Heart right ventricle (tissue), 16 donors: ENCODE measurements at regions not wholly inside any gene's neighbourhood (a gene's known extent, or its start where the extent isn't known, plus 50 kb on each side); places are given as distances from the start of the nearest gene placed in this dataset.

Experiments used
- ATAC-seq, 8 donors: fragments of 200-7000 bp; cut with Tn5 transposase; one replicate each; pipeline ENCODE4 v1.9.1; 2020; ENCODE audit warnings: mild to moderate bottlenecking in 8 of 8, moderate library complexity in 8 of 8, moderate number of reproducible peaks in 1 of 8
- DNase-seq, 2 donors: peaks; one replicate each; pipeline ENCODE4 v3.0.0-alpha.2; 2020
- H3K27ac ChIP-seq, 10 donors: fragments of 200-600 bp; sonication (generic) in 2 of 10; one replicate each; pipeline versions ENCODE4 v1.5.0 to v1.8.0; 2020 to 2022; ENCODE audit warnings: mild to moderate bottlenecking in 3 of 10
- H3K27me3 ChIP-seq, 7 donors: fragments of 200-600 bp; one replicate each; pipeline ENCODE4 v1.8.0; 2021 to 2022; ENCODE audit warnings: mild to moderate bottlenecking in 2 of 7
- H3K36me3 ChIP-seq, 9 donors: fragments of 200-600 bp; sonication (generic) in 1 of 9; one replicate each; pipeline versions ENCODE4 v1.5.0 to v1.8.0; 2020 to 2022; ENCODE audit warnings: mild to moderate bottlenecking in 2 of 9
- H3K4me1 ChIP-seq, 9 donors: fragments of 200-600 bp; sonication (generic) in 1 of 9; one replicate each; pipeline versions ENCODE4 v1.5.0 to v1.8.0; 2020 to 2022; ENCODE audit warnings: mild to moderate bottlenecking in 4 of 9
- H3K4me3 ChIP-seq, 10 donors: fragments of 200-600 bp; sonication (generic) in 2 of 10; one replicate each; pipeline versions ENCODE4 v1.5.0 to v1.8.0; 2020 to 2022; ENCODE audit warnings: mild to moderate bottlenecking in 7 of 10, moderate library complexity in 2 of 10
- H3K9me3 ChIP-seq, 11 donors: fragments of 200-600 bp in 10 of 11; sonication (generic) in 2 of 11; one replicate each; pipeline versions ENCODE4 v1.5.0 to v1.8.0; 2013 to 2022; ENCODE audit warnings: mild to moderate bottlenecking in 2 of 11, control low read depth in 1 of 11, moderate library complexity in 1 of 11
- WGBS, 2 donors: extraction: QIAGEN DNeasy Blood & Tissue Kit; methylation state at CpG; one replicate each; pipeline ENCODE4 v1.1.7; 2013; ENCODE audit warnings: inconsistent platforms in 1 of 2; 5-methylcytosine and 5-hydroxymethylcytosine counted together
- intact Hi-C, 10 donors: fragments of 100-400 bp; cut with DNase I; formaldehyde crosslinking; loops; one replicate each; pipeline versions ENCODE4 v1.11.1 to v1.14.2; 2022
- TF ChIP-seq, protein P1 (sequence below), 9 donors: fragments of 200-600 bp; sonication (generic) in 2 of 9; IDR thresholded peaks; one replicate each; pipeline versions ENCODE4 v1.5.0 to v1.8.0; 2021 to 2022; ENCODE audit warnings: antibody characterized with exemption in 9 of 9, mild to moderate bottlenecking in 5 of 9, moderate library complexity in 1 of 9
- donor health status: Arrhythmogenic right ventricular cardiomyopathy.
- donor health status: ischemic (EF 13 %, LVEDD 7.1; RV severe dilation, severe dysfunction).
- donor health status: healthy with polysubstance abuse.
- donor health status: DM: no; HTN: yes; CAD: no.
- donor health status: DM: no; HTN: no; CAD: no.
- donor health status: ischemic (EF 25% LVEDD 6.9; RV normal size, moderate dysfunction).
- donor health status: ischemic (EF 25% LVEDD 5.7; RV mildly dilated, moderate dysfunction).
- donor health status: healthy.
- donor health status: DM: yes; HTN: yes; CAD: no.
- donor health status: Ischemic cardiomyopathy.
- donor health status: ischemic (EF 35%, LVEDD 5.7; RV mildly dilated, moderate dysfunction).
- donor health status: nonischemic (EF 11% LVEDD 7.7; RV severe dilation, severe dysfunction).
- donor health status: DM: yes; HTN: yes; CAD: no.
- donor health status: PGD.
- donor health status: ischemic (EF 29% LVEDD 5.4; RV normal size, mild dysfunction).
- donor health status: nonischemic (EF 23%, LVEDD 6.1; RV moderate dilation, normal function).

DNA sequence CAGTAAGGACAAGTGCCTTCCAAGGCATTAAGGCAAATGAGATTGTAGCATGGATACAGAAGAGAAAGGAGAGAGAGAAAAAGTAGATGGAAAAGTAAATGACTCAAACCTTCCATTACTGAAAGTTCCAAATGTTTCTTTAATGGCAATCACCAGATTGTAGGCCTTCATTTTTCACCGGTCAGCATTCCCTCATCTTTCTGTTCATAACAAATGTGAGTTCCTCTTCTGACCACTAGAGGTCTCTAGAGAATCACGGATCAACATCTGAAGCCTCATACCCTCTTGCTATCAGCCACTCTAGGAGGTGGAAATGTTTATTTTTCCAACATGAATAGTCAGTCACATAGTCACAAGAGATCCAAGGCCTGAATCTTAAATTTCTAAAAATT lies 73.6 kb upstream of the RPS23 start:
- DNase-seq (peak in 1 of 2 donors; percentile 35), ATAC-seq (peak; percentile 52 to 82 (median 70))
- H3K9me3 ChIP-seq: no peaks in the 10 kb centered on the region
- peaks cover 2 to 60% (median 31%) of the 10 kb centered on the region in 9 donors for H3K4me1 ChIP-seq
- H3K27me3 ChIP-seq: no peaks in the 10 kb centered on the region
- peak overlapping the region in 6 of 10 donors; percentile 27 to 76 (median 51) for H3K27ac ChIP-seq
- intact Hi-C loops: loop anchor here (2.0 to 10.0 kb wide), 18 partner anchors 39 to 1216 kb away; partner anchors contain the start of genes VCAN (in 6 of the 10), TMEM167A (in 1 of the 10) and XRCC4 (in 1 of the 10)
- WGBS, 2 donors: 6% methylated on average over 2 of the region's 2 CpGs
- TF ChIP-seq, protein P1, sequence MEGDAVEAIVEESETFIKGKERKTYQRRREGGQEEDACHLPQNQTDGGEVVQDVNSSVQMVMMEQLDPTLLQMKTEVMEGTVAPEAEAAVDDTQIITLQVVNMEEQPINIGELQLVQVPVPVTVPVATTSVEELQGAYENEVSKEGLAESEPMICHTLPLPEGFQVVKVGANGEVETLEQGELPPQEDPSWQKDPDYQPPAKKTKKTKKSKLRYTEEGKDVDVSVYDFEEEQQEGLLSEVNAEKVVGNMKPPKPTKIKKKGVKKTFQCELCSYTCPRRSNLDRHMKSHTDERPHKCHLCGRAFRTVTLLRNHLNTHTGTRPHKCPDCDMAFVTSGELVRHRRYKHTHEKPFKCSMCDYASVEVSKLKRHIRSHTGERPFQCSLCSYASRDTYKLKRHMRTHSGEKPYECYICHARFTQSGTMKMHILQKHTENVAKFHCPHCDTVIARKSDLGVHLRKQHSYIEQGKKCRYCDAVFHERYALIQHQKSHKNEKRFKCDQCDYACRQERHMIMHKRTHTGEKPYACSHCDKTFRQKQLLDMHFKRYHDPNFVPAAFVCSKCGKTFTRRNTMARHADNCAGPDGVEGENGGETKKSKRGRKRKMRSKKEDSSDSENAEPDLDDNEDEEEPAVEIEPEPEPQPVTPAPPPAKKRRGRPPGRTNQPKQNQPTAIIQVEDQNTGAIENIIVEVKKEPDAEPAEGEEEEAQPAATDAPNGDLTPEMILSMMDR (IDR thresholded peaks at IDR 0.05): peak; percentile 63 to 86 (median 79)
- H3K36me3 ChIP-seq: no peaks in the 10 kb centered on the region
- no peak overlapping the region for H3K4me3 ChIP-seq

DNA sequence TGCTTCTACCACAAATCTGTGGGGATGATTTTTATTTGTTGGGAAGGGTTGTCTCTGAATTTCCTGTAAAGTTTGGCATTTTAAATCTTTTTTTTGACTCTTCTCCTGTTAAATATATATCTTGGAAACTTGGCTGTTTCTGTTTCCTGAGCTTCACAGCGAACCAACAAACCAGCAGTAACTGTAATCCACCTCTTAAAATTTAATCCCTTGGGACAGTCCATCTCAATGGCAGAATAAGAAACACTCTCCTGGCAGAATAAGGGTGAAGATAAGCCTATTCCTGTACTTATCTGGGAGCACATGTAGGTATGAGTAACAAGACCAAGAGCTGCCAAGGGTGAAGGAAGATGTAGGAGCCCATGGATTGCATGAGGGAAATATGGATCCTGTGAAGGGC lies 73.1 kb upstream of the RPS23 start:
- Histone ChIP-seq H3K4me3 (no peak overlapping the region), H3K27ac (no peak overlapping the region), H3K9me3 (no peaks in the 10 kb centered on the region), H3K27me3 (no peaks in the 10 kb centered on the region), H3K36me3 (no peaks in the 10 kb centered on the region), H3K4me1 (peaks cover 2 to 60% (median 30%) of the 10 kb centered on the region in 9 donors)
- WGBS, 2 donors: 73 to 81% methylated on average over 1 of the region's 1 CpG
- intact Hi-C loops: loop anchor here (2.0 to 10.0 kb wide), 18 partner anchors 39 to 1216 kb away; partner anchors contain the start of genes VCAN (in 6 of the 10), TMEM167A (in 1 of the 10) and XRCC4 (in 1 of the 10)
- TF ChIP-seq, protein P1 (IDR thresholded peaks at IDR 0.05): no peak
- DNase-seq (no peak), ATAC-seq (no peak)

DNA sequence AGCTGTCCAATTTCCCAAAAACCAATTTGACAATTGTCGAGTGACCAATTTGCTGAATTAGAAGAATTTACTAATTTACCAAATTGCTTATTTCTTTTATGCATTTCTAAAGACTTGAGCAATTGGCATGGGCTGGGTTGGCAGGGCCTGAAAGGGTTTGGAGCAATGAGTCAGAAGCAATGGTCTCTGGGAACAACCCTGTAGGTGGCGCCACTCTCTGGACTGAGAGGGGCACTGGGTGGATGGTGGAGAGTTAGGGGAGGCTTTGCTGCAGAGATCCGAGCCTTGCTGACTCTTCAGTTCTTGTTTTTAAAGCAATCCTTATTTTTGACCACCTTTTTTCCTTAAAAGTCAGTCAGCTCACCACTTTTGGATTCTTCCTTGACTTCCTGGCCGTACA lies 71.5 kb upstream of the RPS23 start:
- no peaks in the 10 kb centered on the region for H3K27me3 ChIP-seq
- H3K9me3 ChIP-seq: no peaks in the 10 kb centered on the region
- DNase-seq (no peak), ATAC-seq (no peak)
- peaks cover 2 to 67% (median 30%) of the 10 kb centered on the region in 9 donors for H3K4me1 ChIP-seq
- WGBS, 2 donors: 93 to 96% methylated on average over 4 of the region's 4 CpGs
- TF ChIP-seq, protein P1 (IDR thresholded peaks at IDR 0.05): peak in 7 of 9 donors; percentile 20 to 44 (median 22)
- H3K27ac ChIP-seq: peak overlapping the region in 2 of 10 donors; percentile 31 to 59
- intact Hi-C loops: loop anchor here (2.0 to 10.0 kb wide), 20 partner anchors 37 to 1218 kb away; partner anchors contain the start of genes VCAN (in 6 of the 10), TMEM167A (in 1 of the 10) and XRCC4 (in 1 of the 10)
- no peak overlapping the region for H3K4me3 ChIP-seq
- no peaks in the 10 kb centered on the region for H3K36me3 ChIP-seq

DNA sequence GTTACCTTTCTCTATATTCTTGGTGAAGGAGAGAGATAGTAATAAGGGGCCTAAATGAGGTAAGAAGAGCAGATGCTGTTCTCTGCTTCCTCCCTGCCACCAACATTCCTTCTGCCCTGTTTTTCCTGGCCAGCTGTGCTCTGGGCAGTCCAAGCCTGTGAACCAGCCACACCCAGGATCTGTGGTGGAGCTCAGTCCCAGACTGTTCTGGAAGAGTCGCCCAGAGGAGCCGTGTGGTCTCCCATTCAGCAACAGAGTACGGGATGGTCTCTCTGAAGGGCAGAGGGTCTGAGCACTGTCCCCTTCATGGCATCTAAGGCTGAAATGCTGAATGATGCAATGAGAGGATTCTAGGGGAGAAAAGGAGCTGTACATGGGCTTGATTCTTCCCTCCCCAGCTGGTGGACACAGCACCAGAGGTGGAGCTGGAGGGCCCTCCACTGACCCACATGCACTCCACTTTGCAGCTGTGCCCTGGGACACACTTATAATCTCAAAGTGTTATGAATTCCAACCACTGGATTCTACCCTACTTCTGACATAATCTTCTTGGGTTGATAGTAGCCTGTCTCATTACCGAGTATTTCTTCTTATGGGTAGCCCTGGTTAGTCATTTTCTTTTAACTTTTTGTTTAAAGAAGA lies 70.8 kb upstream of the RPS23 start:
- H3K27me3 ChIP-seq: no peaks in the 10 kb centered on the region
- peak in 1 of 2 donors; percentile 24 for DNase-seq
- ATAC-seq: peak in 4 of 8 donors; percentile 29 to 47 (median 40)
- H3K4me3 ChIP-seq: no peak overlapping the region
- intact Hi-C loops: loop anchor here in 2 of 10 donors (2.0 to 10.0 kb wide), 2 partner anchors 448 to 1086 kb away; no protein-coding TSS in a partner anchor
- no peaks in the 10 kb centered on the region for H3K36me3 ChIP-seq
- no peaks in the 10 kb centered on the region for H3K9me3 ChIP-seq
- peaks cover 2 to 68% (median 30%) of the 10 kb centered on the region in 9 donors for H3K4me1 ChIP-seq
- TF ChIP-seq, protein P1 (IDR thresholded peaks at IDR 0.05): no peak
- peak overlapping the region in 4 of 10 donors; percentile 36 to 59 (median 40) for H3K27ac ChIP-seq
- WGBS, 2 donors: 61% methylated on average over 4 of the region's 4 CpGs
